H1 (cell line): ENCODE measurements at regions not wholly inside any gene's neighbourhood (a gene's known extent, or its start where the extent isn't known, plus 50 kb on each side); places are given as distances from the start of the nearest gene placed in this dataset.

Source experiments
- CTCF ChIA-PET: fragments of 300-600 bp; sonication (Branson Sonifier 250); formaldehyde crosslinking; loops from one replicate; lab custom pipeline; 2021; ENCODE audit not compliant: partially characterized antibody; lab: Charles Lee
- POLR2A ChIA-PET: fragments of 300-600 bp; sonication (Branson Sonifier 250); formaldehyde crosslinking; loops from one replicate; lab custom pipeline; 2021; ENCODE audit warnings: inconsistent platforms; ENCODE audit not compliant: partially characterized antibody; lab: Charles Lee
- DNase-seq, 2 experiments: peaks; one replicate each; pipeline versions ENCODE4 v3.0.0 to v3.0.0-alpha.2; 2010 to 2022; ENCODE audit warnings: low spot score in 2 of 2, low read depth in 1 of 2, mixed read lengths in 1 of 2
- FAIRE-seq: peaks from 2 replicates; lab custom pipeline; 2011; peaks lifted over from hg19 to GRCh38; lab: Jason Lieb, UNC
- H2AFZ ChIP-seq: 2 replicates; pipeline ENCODE4 v1.8.1; 2012; ENCODE audit warnings: low read length, inconsistent platforms
- H2AK5ac ChIP-seq: 2 replicates; pipeline ENCODE4 v1.6.1; 2013; ENCODE audit warnings: low read depth, low read length
- H2BK120ac ChIP-seq: replicated peaks from 2 replicates; pipeline ENCODE3; 2013; ENCODE audit warnings: low read depth, low read length, inconsistent platforms
- H2BK12ac ChIP-seq: 2 replicates; pipeline ENCODE4 v1.6.1; 2013; ENCODE audit warnings: low read depth, low read length
- H2BK15ac ChIP-seq: 2 replicates; pipeline ENCODE4 v1.6.1; 2013; ENCODE audit warnings: low read length
- H2BK20ac ChIP-seq: 2 replicates; pipeline ENCODE4 v1.6.1; 2013; ENCODE audit warnings: low read length
- H2BK5ac ChIP-seq: 2 replicates; pipeline ENCODE4 v1.6.1; 2013; ENCODE audit warnings: low read depth, low read length
- H3K14ac ChIP-seq: 2 replicates; pipeline ENCODE4 v1.6.1; 2013; ENCODE audit warnings: inconsistent platforms; ENCODE audit not compliant: insufficient read length
- H3K18ac ChIP-seq: 2 replicates; pipeline ENCODE4 v1.6.1; 2013; ENCODE audit warnings: low read length; ENCODE audit errors: extremely low read depth
- H3K23ac ChIP-seq: 2 replicates; pipeline ENCODE4 v1.6.1; 2013; ENCODE audit warnings: inconsistent platforms; ENCODE audit not compliant: insufficient read length
- H3K23me2 ChIP-seq: 2 replicates; pipeline ENCODE4 v1.6.1; 2013; ENCODE audit warnings: low read depth, low read length
- H3K27ac ChIP-seq: 2 replicates; pipeline ENCODE4 v1.6.1; 2011; ENCODE audit warnings: low read depth, low read length, inconsistent platforms
- H3K27me3 ChIP-seq, 4 experiments: replicated peaks in 1 of 4; 1 replicate in 1 of 4; 2 replicates in 3 of 4; pipeline versions ENCODE4 v1.6.1 to v1.8.1; 2011 to 2013; ENCODE audit warnings: low read length in 3 of 4, mild to moderate bottlenecking in 3 of 4, inconsistent platforms in 2 of 4, mixed read lengths in 2 of 4, moderate library complexity in 1 of 4; ENCODE audit not compliant: control insufficient read depth in 3 of 4, insufficient read depth in 3 of 4; ENCODE audit errors: extremely low read depth in 1 of 4
- H3K36me3 ChIP-seq, 4 experiments: 2 replicates each; pipeline versions ENCODE4 v1.6.1 to v1.8.1; 2011 to 2013; ENCODE audit warnings: mild to moderate bottlenecking in 4 of 4, low read length in 3 of 4, moderate library complexity in 2 of 4, control low read depth in 1 of 4, inconsistent platforms in 1 of 4; ENCODE audit not compliant: insufficient read depth in 4 of 4, control insufficient read depth in 2 of 4
- H3K4ac ChIP-seq: replicated peaks from 2 replicates; pipeline ENCODE3; 2013; ENCODE audit warnings: low read length, low read depth, mixed read lengths, inconsistent platforms; ENCODE audit not compliant: insufficient read length
- H3K4me1 ChIP-seq, 4 experiments: replicated peaks in 1 of 4; 1 replicate in 1 of 4; 2 replicates in 3 of 4; pipeline versions ENCODE4 v1.6.1 to v1.8.1; 2011 to 2013; ENCODE audit warnings: low read length in 3 of 4, inconsistent platforms in 2 of 4, mixed read lengths in 1 of 4; ENCODE audit not compliant: insufficient read depth in 4 of 4, control insufficient read depth in 3 of 4
- H3K4me2 ChIP-seq, 2 experiments: 2 replicates each; pipeline versions ENCODE4 v1.6.1 to v1.8.1; 2011 to 2013; ENCODE audit warnings: low read depth in 2 of 2, low read length in 2 of 2, control low read depth in 1 of 2, inconsistent platforms in 1 of 2, mild to moderate bottlenecking in 1 of 2; ENCODE audit not compliant: insufficient read depth in 1 of 2
- H3K4me3 ChIP-seq, 4 experiments: fragments of 200-600, 300-600 bp in 1 of 4; sonication (generic), shearing (Covaris generic), sonication (Bioruptor Twin) in 1 of 4; 2 replicates each; pipeline versions ENCODE4 v1.5.1 to v1.8.1; 2011 to 2016; ENCODE audit warnings: low read length in 4 of 4, low read depth in 3 of 4, control low read depth in 2 of 4, inconsistent platforms in 2 of 4, mild to moderate bottlenecking in 2 of 4, mixed read lengths in 1 of 4, moderate library complexity in 1 of 4; ENCODE audit not compliant: insufficient read depth in 2 of 4; ENCODE audit errors: extremely low read depth in 1 of 4
- H3K56ac ChIP-seq: replicated peaks from 2 replicates; pipeline ENCODE3; 2013; ENCODE audit warnings: low read depth, mild to moderate bottlenecking, mixed read lengths, low read length, inconsistent platforms; ENCODE audit not compliant: insufficient read length
- H3K79me1 ChIP-seq: 2 replicates; pipeline ENCODE4 v1.6.1; 2013; ENCODE audit warnings: low read depth, low read length, control low read depth
- H3K79me2 ChIP-seq, 2 experiments: 2 replicates each; pipeline versions ENCODE4 v1.6.1 to v1.8.1; 2012 to 2013; ENCODE audit warnings: low read length in 2 of 2, mild to moderate bottlenecking in 2 of 2, inconsistent platforms in 1 of 2; ENCODE audit not compliant: insufficient read depth in 2 of 2, control insufficient read depth in 1 of 2
- H3K9ac ChIP-seq, 4 experiments: replicated peaks in 1 of 4; 1 replicate in 1 of 4; 2 replicates in 3 of 4; pipeline versions ENCODE4 v1.6.1 to v1.8.1; 2011 to 2013; ENCODE audit warnings: low read depth in 3 of 4, low read length in 3 of 4, control low read depth in 2 of 4, mild to moderate bottlenecking in 2 of 4, moderate library complexity in 2 of 4, inconsistent platforms in 1 of 4; ENCODE audit errors: extremely low read depth in 1 of 4
- H3K9me3 ChIP-seq, 2 experiments: 2 replicates each; pipeline versions ENCODE4 v1.6.1 to v1.8.1; 2012 to 2013; ENCODE audit warnings: mild to moderate bottlenecking in 2 of 2, moderate library complexity in 2 of 2, control low read depth in 1 of 2, inconsistent platforms in 1 of 2, low read depth in 1 of 2, low read length in 1 of 2, mixed read lengths in 1 of 2; ENCODE audit not compliant: insufficient read depth in 2 of 2
- H4K20me1 ChIP-seq, 2 experiments: replicated peaks in 1 of 2; 2 replicates each; pipeline versions ENCODE3 to v1.8.1; 2011 to 2013; ENCODE audit warnings: inconsistent platforms in 2 of 2, low read length in 2 of 2, mild to moderate bottlenecking in 1 of 2; ENCODE audit not compliant: insufficient read depth in 2 of 2, control insufficient read depth in 1 of 2
- H4K5ac ChIP-seq: 2 replicates; pipeline ENCODE4 v1.6.1; 2013; ENCODE audit warnings: low read length, low read depth, mixed read lengths, inconsistent platforms; ENCODE audit not compliant: insufficient read length
- H4K8ac ChIP-seq: 2 replicates; pipeline ENCODE4 v1.8.0; 2013; ENCODE audit warnings: mild to moderate bottlenecking, moderate library complexity, low read length, inconsistent platforms; ENCODE audit not compliant: insufficient read depth; ENCODE audit errors: extremely low read depth
- H4K91ac ChIP-seq: replicated peaks from 2 replicates; pipeline ENCODE3; 2013; ENCODE audit warnings: low read length, mixed read lengths, inconsistent platforms; ENCODE audit not compliant: insufficient read length
- CREB1 ChIP-seq: IDR thresholded peaks from 2 replicates; pipeline ENCODE4 v1.6.1; 2012; ENCODE audit warnings: inconsistent platforms
- HDAC2 ChIP-seq, 2 experiments: fragments of 300-600 bp in 1 of 2; sonication (generic) in 1 of 2; IDR thresholded peaks; 2 replicates each; pipeline ENCODE4 v1.6.1; 2011 to 2012; ENCODE audit warnings: low read depth in 2 of 2, low read length in 2 of 2, mild to moderate bottlenecking in 2 of 2, moderate library complexity in 2 of 2, borderline replicate concordance in 1 of 2, inconsistent platforms in 1 of 2
- KDM4A ChIP-seq: IDR thresholded peaks from one replicate; pipeline ENCODE4 v1.7.1; 2012; ENCODE audit warnings: low read depth, mild to moderate bottlenecking, moderate library complexity, low read length, inconsistent platforms; ENCODE audit not compliant: severe bottlenecking
- MAFK ChIP-seq: IDR thresholded peaks from 2 replicates; pipeline ENCODE4 v1.6.1; 2012; ENCODE audit warnings: low read depth, mild to moderate bottlenecking, improper control_type of control experiment, low read length
- POU5F1 ChIP-seq: IDR thresholded peaks from 2 replicates; pipeline ENCODE4 v1.6.1; 2011; ENCODE audit warnings: low read depth, mild to moderate bottlenecking, low read length, moderate library complexity
- RAD21 ChIP-seq, 2 experiments: IDR thresholded peaks in 1 of 2; conservative IDR thresholded peaks in 1 of 2; 2 replicates each; pipeline ENCODE4 v1.6.1; 2011; ENCODE audit warnings: low read depth in 2 of 2, low read length in 2 of 2, improper control_type of control experiment in 1 of 2, inconsistent platforms in 1 of 2, mild to moderate bottlenecking in 1 of 2, moderate library complexity in 1 of 2
- RBBP5 ChIP-seq: IDR thresholded peaks from 2 replicates; pipeline ENCODE4 v1.7.1; 2012; ENCODE audit warnings: low read depth, mild to moderate bottlenecking, inconsistent platforms, low read length, moderate library complexity, borderline replicate concordance
- RXRA ChIP-seq: IDR thresholded peaks from 2 replicates; pipeline ENCODE4 v1.6.1; 2011; ENCODE audit warnings: low read depth, mild to moderate bottlenecking, low read length, moderate library complexity; ENCODE audit not compliant: insufficient read depth
- SP1 ChIP-seq: IDR thresholded peaks from 2 replicates; pipeline ENCODE4 v1.6.1; 2011; ENCODE audit warnings: low read depth, low read length
- TF ChIP-seq, protein P1 (sequence below): IDR thresholded peaks from 2 replicates; pipeline ENCODE4 v1.6.1; 2012; ENCODE audit warnings: inconsistent platforms

- FAIRE-seq: peak; percentile 86
- no peaks in the 10 kb centered on the region for H3K79me2 ChIP-seq
- no peak overlapping the region for H2BK15ac ChIP-seq
- H4K8ac ChIP-seq: no peak overlapping the region
- ChIA-PET POLR2A (interaction anchor here (0.6 kb wide), 1 partner anchor 219 kb away, joined by 3 read pairs; no protein-coding TSS in a partner anchor), CTCF (interaction anchor here (0.5 to 1.1 kb wide), 2 partner anchors 21 to 32 kb away, joined by 3 to 4 read pairs; no protein-coding TSS in a partner anchor)
- no peak for DNase-seq
- no peak overlapping the region for H2BK20ac ChIP-seq
- no peaks in the 10 kb centered on the region for H3K79me1 ChIP-seq
- H3K27me3 ChIP-seq: no peaks in the 10 kb centered on the region
- H3K56ac ChIP-seq: no peak overlapping the region
- no peak overlapping the region for H3K9ac ChIP-seq
- H3K27ac ChIP-seq: no peak overlapping the region
- H2AFZ ChIP-seq: no peak overlapping the region
- no peak overlapping the region for H4K91ac ChIP-seq
- H3K18ac ChIP-seq: no peak overlapping the region
- H3K4me2 ChIP-seq: 0 out of 4 replicates have a peak overlapping the region, but pooled peaks of 1 of the 2 experiments have one; percentile 3
- no peak overlapping the region for H2BK5ac ChIP-seq
- H3K4ac ChIP-seq: no peak overlapping the region
- no peaks in the 10 kb centered on the region for H3K9me3 ChIP-seq
- H3K4me1 ChIP-seq: peaks cover 0 to 6% (median 1%) of the 10 kb centered on the region in 4 experiments; a peak in 3 of 7 replicates
- H3K4me3 ChIP-seq: no peak overlapping the region
- no peaks in the 10 kb centered on the region for H4K20me1 ChIP-seq
- H2AK5ac ChIP-seq: no peak overlapping the region
- H2BK12ac ChIP-seq: no peak overlapping the region
- no peaks in the 10 kb centered on the region for H3K23me2 ChIP-seq
- no peaks in the 10 kb centered on the region for H3K36me3 ChIP-seq
- H3K14ac ChIP-seq: no peak overlapping the region
- no peak overlapping the region for H2BK120ac ChIP-seq
- H3K23ac ChIP-seq: no peak overlapping the region
- no peak overlapping the region for H4K5ac ChIP-seq
- TF ChIP-seq POU5F1: peak; percentile 94
- no peak for TF ChIP-seq RBBP5
- TF ChIP-seq, protein P1, sequence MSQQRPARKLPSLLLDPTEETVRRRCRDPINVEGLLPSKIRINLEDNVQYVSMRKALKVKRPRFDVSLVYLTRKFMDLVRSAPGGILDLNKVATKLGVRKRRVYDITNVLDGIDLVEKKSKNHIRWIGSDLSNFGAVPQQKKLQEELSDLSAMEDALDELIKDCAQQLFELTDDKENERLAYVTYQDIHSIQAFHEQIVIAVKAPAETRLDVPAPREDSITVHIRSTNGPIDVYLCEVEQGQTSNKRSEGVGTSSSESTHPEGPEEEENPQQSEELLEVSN: peak; percentile 76
- TF ChIP-seq SP1: peak; percentile 53; the same call in 1 of the 2 replicates
- TF ChIP-seq HDAC2 (IDR thresholded peaks at IDR 0.05; ENCODE audit: borderline replicate concordance in 1 of 2, low read depth in 2 of 2, low read length in 2 of 2): no peak
- no peak for TF ChIP-seq RAD21 (IDR thresholded peaks at IDR 0.05 in 1 of 2, conservative IDR thresholded peaks at IDR 0.05 in 1 of 2; ENCODE audit: low read depth in 2 of 2, low read length in 2 of 2)
- TF ChIP-seq RXRA: no peak
- no peak for TF ChIP-seq MAFK
- no peak for TF ChIP-seq CREB1
- no peak for TF ChIP-seq KDM4A
Observed at GRCh38 chr1:87723193-87723592, 394.5 kb downstream of the LMO4 start.
